Naive thymus-derived CD8-positive, alpha-beta T cell (primary cell): ENCODE measurements at regions not wholly inside any gene's neighbourhood (a gene's known extent, or its start where the extent isn't known, plus 50 kb on each side); places are given as distances from the start of the nearest gene placed in this dataset.

ENCODE experiments used
- ATAC-seq, 2 donors: fragments of 150-1000 bp; cut with Tn5 transposase in 1 of 2; sonication (Bioruptor Pico), chemical (Tn5 transposase) in 1 of 2; 1 replicate in 1 of 2; 2 replicates in 1 of 2; pipeline ENCODE4 v1.10.0; 2021; ENCODE audit warnings: mild to moderate bottlenecking in 2 of 2, moderate library complexity in 2 of 2
- POLR2A ChIA-PET: fragments of 350-600 bp; sonication (Branson Sonifier 250); formaldehyde crosslinking; loops from one replicate; lab custom pipeline; 2021; ENCODE audit warnings: antibody characterized with exemption; lab: Charles Lee
- DNase-seq, 10 donors: peaks; one replicate each; pipeline versions ENCODE4 v3.0.0 to v3.0.0-alpha.2; 2020 to 2022
- H3K27ac Mint-ChIP-seq, 10 donors: one replicate each; pipeline ENCODE4 v1.8.0; 2020 to 2022; ENCODE audit warnings: mild to moderate bottlenecking in 10 of 10, mixed read lengths in 10 of 10, moderate library complexity in 4 of 10, inconsistent platforms in 1 of 10
- H3K27me3 Mint-ChIP-seq, 5 donors: one replicate each; pipeline ENCODE4 v1.8.0; 2021 to 2022; ENCODE audit warnings: mixed read lengths in 5 of 5
- H3K36me3 Mint-ChIP-seq, 3 donors: one replicate each; pipeline ENCODE4 v1.8.0; 2020 to 2022; ENCODE audit warnings: mixed read lengths in 3 of 3, mild to moderate bottlenecking in 2 of 3, inconsistent platforms in 1 of 3
- H3K4me1 Mint-ChIP-seq, 4 donors: one replicate each; pipeline ENCODE4 v1.8.0; 2021 to 2022; ENCODE audit warnings: mixed read lengths in 4 of 4
- H3K4me3 Mint-ChIP-seq, 10 donors: one replicate each; pipeline ENCODE4 v1.8.0; 2020 to 2022; ENCODE audit warnings: mild to moderate bottlenecking in 10 of 10, mixed read lengths in 10 of 10, moderate library complexity in 6 of 10, inconsistent platforms in 1 of 10
- H3K9me3 Mint-ChIP-seq, 9 donors: one replicate each; pipeline ENCODE4 v1.8.0; 2020 to 2022; ENCODE audit warnings: mixed read lengths in 9 of 9, mild to moderate bottlenecking in 3 of 9, inconsistent platforms in 1 of 9, moderate library complexity in 1 of 9

GRCh38 chr6:44535967-44536366 is 148.5 kb downstream of the CDC5L start:
- no peak for ATAC-seq
- H3K9me3 Mint-ChIP-seq: peaks cover 0 to 1% (median 0%) of the 10 kb centered on the region in 9 donors
- no peaks in the 10 kb centered on the region for H3K4me1 Mint-ChIP-seq
- no peak overlapping the region for H3K4me3 Mint-ChIP-seq
- peaks cover 0 to 2% (median 0%) of the 10 kb centered on the region in 5 donors for H3K27me3 Mint-ChIP-seq
- POLR2A ChIA-PET: no interaction called here
- H3K27ac Mint-ChIP-seq: no peak overlapping the region
- DNase-seq: no peak
- H3K36me3 Mint-ChIP-seq: no peaks in the 10 kb centered on the region

GRCh38 chr6:44537306-44538049 is 150.0 kb downstream of the CDC5L start:
- ATAC-seq: no peak
- H3K4me3 Mint-ChIP-seq: no peak overlapping the region
- no peak for DNase-seq
- peaks cover 0 to 1% (median 0%) of the 10 kb centered on the region in 9 donors for H3K9me3 Mint-ChIP-seq
- H3K36me3 Mint-ChIP-seq: no peaks in the 10 kb centered on the region
- POLR2A ChIA-PET: no interaction called here
- peaks cover 0 to 4% (median 0%) of the 10 kb centered on the region in 5 donors for H3K27me3 Mint-ChIP-seq
- H3K27ac Mint-ChIP-seq: no peak overlapping the region
- H3K4me1 Mint-ChIP-seq: no peaks in the 10 kb centered on the region

GRCh38 chr6:44538131-44538806 is 150.8 kb downstream of the CDC5L start:
- ATAC-seq: no peak
- H3K36me3 Mint-ChIP-seq: no peaks in the 10 kb centered on the region
- DNase-seq: peak in 1 of 10 donors; percentile 8
- H3K9me3 Mint-ChIP-seq: peaks cover 0 to 1% (median 0%) of the 10 kb centered on the region in 9 donors
- H3K4me3 Mint-ChIP-seq: no peak overlapping the region
- H3K27ac Mint-ChIP-seq: no peak overlapping the region
- no peaks in the 10 kb centered on the region for H3K4me1 Mint-ChIP-seq
- POLR2A ChIA-PET: no interaction called here
- H3K27me3 Mint-ChIP-seq: peaks cover 0 to 11% (median 0%) of the 10 kb centered on the region in 5 donors

GRCh38 chr6:44538807-44539201 is 151.3 kb downstream of the CDC5L start:
- no peaks in the 10 kb centered on the region for H3K4me1 Mint-ChIP-seq
- no peaks in the 10 kb centered on the region for H3K36me3 Mint-ChIP-seq
- no peak overlapping the region for H3K27ac Mint-ChIP-seq
- DNase-seq (peak in 1 of 10 donors; percentile 10), ATAC-seq (no peak)
- POLR2A ChIA-PET: no interaction called here
- H3K27me3 Mint-ChIP-seq: peaks cover 0 to 11% (median 0%) of the 10 kb centered on the region in 5 donors
- peaks cover 0 to 1% (median 0%) of the 10 kb centered on the region in 9 donors for H3K9me3 Mint-ChIP-seq
- H3K4me3 Mint-ChIP-seq: no peak overlapping the region

DNA sequence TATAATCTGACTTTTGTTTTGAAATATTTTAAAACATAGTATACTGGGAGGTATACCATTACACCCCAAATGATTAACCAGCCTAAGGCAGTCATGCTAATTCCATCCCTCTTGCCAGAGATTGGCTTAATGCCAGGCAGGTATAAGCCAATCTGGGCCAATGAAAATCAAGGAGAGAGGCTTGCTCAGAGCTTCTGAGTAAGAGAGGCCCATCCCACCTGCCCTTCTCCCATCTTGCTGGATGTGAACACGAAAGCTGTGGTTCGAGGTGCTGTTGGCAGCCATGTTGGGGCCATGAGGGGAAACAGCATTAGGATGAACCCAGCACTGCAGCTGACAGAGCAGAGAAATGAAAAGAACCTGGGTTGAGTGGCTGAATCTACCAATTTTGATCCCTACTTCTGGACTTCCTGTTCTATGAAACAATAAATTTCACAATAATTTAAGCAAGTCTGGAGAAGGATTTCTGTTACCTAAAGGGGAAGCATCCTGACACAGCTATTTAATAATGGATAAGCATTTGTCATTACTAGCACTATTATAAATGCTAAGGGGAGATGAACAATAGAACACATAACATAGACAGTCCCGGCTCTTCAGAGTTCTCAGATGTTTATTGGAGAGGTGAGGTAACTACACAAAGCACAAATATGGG is 152.3 kb downstream of the CDC5L start:
- Mint-ChIP-seq H3K9me3 (peaks cover 0 to 1% (median 0%) of the 10 kb centered on the region in 9 donors), H3K27me3 (peaks cover 0 to 11% (median 1%) of the 10 kb centered on the region in 5 donors), H3K4me1 (no peaks in the 10 kb centered on the region), H3K4me3 (no peak overlapping the region), H3K27ac (no peak overlapping the region), H3K36me3 (no peaks in the 10 kb centered on the region)
- DNase-seq (no peak), ATAC-seq (no peak)
- POLR2A ChIA-PET: no interaction called here

- H3K27ac Mint-ChIP-seq: no peak overlapping the region
These were observed 153.4 kb downstream of the CDC5L start for GRCh38 chr6:44540881-44541280.

DNA sequence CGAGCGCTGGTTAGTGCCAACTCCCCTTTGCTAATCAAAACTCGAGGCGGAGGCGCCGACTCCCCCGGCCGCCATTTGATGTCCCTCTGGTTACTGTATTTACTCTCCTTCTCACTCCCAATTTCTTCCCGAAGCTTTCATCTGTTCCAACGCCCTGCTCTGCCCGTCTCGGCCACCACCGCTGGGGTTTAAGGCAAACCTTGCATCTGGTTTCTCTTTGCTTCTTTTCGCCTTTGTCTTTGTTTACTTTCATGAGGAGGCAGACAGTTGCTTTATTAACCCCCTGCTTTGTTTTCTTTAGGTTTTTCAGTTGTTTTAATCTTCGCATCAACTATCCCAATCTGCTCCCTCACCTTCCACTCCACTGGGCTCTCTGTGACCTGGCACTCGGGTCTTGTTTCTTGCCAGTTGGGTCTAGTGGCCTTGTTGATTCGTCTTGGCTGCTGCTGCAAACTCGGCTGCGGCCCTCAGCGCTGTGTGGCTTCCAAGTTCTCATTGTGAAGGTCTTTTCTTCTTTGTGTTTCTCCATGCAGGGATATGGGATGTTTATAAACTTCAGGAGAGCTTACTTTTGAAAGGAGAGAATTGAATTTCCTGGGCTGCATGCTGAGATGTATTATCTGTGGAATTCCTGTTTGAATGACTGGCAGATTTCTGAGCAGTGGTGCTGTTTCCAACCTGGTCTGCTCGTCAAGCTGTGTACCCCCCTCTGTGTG is 155.1 kb downstream of the CDC5L start:
- Mint-ChIP-seq H3K4me1 (no peaks in the 10 kb centered on the region), H3K36me3 (no peaks in the 10 kb centered on the region), H3K27me3 (peaks cover 0 to 11% (median 1%) of the 10 kb centered on the region in 5 donors), H3K27ac (peak overlapping the region in 1 of 10 donors; percentile 35), H3K9me3 (peaks cover 0 to 1% (median 0%) of the 10 kb centered on the region in 9 donors), H3K4me3 (no peak overlapping the region)
- ATAC-seq: no peak
- POLR2A ChIA-PET: no interaction called here
- no peak for DNase-seq

More at GRCh38 chr6:44540881-44541280, 153.4 kb downstream of the CDC5L start:
- no peak overlapping the region for H3K4me3 Mint-ChIP-seq
- H3K36me3 Mint-ChIP-seq: no peaks in the 10 kb centered on the region
- DNase-seq (no peak), ATAC-seq (no peak)
- H3K27me3 Mint-ChIP-seq: peaks cover 0 to 11% (median 1%) of the 10 kb centered on the region in 5 donors
- POLR2A ChIA-PET: no interaction called here
- H3K4me1 Mint-ChIP-seq: no peaks in the 10 kb centered on the region
- H3K9me3 Mint-ChIP-seq: peaks cover 0 to 1% (median 0%) of the 10 kb centered on the region in 9 donors

DNA sequence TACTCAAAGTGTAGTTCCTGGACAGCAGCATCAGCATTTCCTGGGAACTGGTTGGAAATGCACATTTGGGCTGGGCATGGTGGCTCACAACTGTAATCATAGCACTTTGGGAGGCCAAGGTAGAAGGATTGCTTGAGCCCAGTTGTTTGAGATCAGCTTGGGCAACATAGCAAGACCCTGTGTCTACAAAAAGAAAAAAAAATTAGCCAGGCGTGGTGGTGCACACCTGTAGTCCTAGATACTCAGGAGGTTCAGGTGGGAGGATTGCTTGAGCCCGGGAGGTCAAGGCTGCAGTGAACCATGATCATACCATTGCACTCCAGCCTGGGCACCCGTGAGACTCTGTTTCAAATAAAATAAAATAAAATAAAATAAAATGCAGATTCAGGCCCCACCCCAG is 156.2 kb downstream of the CDC5L start:
- Mint-ChIP-seq H3K27ac (no peak overlapping the region), H3K4me3 (no peak overlapping the region), H3K27me3 (peaks cover 0 to 11% (median 1%) of the 10 kb centered on the region in 5 donors), H3K36me3 (no peaks in the 10 kb centered on the region), H3K9me3 (peaks cover 0 to 1% (median 0%) of the 10 kb centered on the region in 9 donors), H3K4me1 (no peaks in the 10 kb centered on the region)
- POLR2A ChIA-PET: no interaction called here
- ATAC-seq (no peak), DNase-seq (no peak)

- no peak overlapping the region for H3K4me3 Mint-ChIP-seq
- no peaks in the 10 kb centered on the region for H3K36me3 Mint-ChIP-seq
- H3K27me3 Mint-ChIP-seq: peaks cover 0 to 11% (median 1%) of the 10 kb centered on the region in 5 donors
- ATAC-seq (no peak), DNase-seq (no peak)
- peaks cover 0 to 1% (median 0%) of the 10 kb centered on the region in 9 donors for H3K9me3 Mint-ChIP-seq
- no peak overlapping the region for H3K27ac Mint-ChIP-seq
- H3K4me1 Mint-ChIP-seq: no peaks in the 10 kb centered on the region
- POLR2A ChIA-PET: no interaction called here
These were observed 157.7 kb downstream of the CDC5L start for GRCh38 chr6:44545224-44545623.

DNA sequence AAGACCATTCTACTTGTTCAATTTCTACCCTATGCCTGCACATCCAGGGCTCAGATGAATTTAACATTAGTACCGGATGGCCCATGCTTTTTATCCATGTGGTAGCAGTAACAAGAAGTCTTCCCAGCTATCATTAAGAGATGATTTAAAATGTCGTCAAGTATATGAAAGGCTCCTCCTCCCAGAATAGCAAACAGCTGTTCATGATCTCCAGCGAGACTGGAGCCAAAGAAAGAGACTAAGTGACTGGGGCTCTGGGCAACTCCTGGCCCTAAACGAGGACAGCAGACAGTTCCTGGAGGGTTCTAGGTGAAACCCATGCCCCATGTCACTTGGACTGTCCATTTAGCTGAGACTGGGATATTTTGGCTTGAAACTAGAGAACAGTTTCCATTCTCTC is 160.8 kb downstream of the CDC5L start:
- peaks cover 0 to 5% (median 2%) of the 10 kb centered on the region in 5 donors for H3K27me3 Mint-ChIP-seq
- no peaks in the 10 kb centered on the region for H3K36me3 Mint-ChIP-seq
- H3K27ac Mint-ChIP-seq: no peak overlapping the region
- no peaks in the 10 kb centered on the region for H3K9me3 Mint-ChIP-seq
- H3K4me3 Mint-ChIP-seq: no peak overlapping the region
- H3K4me1 Mint-ChIP-seq: no peaks in the 10 kb centered on the region
- DNase-seq (no peak), ATAC-seq (no peak)
- POLR2A ChIA-PET: no interaction called here

DNA sequence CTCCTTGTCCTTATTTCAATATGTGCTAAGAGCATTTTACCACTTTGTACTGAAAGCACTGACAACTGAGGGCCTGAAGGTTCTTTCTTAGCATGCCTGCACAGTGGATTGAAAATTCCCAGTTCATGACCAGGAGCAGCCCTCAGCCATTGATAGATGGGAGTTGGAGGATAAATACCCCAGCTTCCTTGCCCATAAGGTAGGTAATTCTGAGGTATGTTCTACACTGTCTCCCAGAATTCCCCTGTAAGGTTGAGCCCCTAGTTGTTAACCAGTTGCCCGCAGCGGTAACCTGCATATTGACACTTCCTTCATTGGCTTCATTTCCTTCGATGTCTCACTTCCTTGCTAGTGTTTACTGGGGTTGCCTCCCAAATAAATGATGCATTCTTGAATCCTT is 162.0 kb downstream of the CDC5L start:
- ATAC-seq (no peak), DNase-seq (no peak)
- POLR2A ChIA-PET: no interaction called here
- no peak overlapping the region for H3K27ac Mint-ChIP-seq
- no peaks in the 10 kb centered on the region for H3K9me3 Mint-ChIP-seq
- H3K27me3 Mint-ChIP-seq: peaks cover 0 to 5% (median 0%) of the 10 kb centered on the region in 5 donors
- no peaks in the 10 kb centered on the region for H3K36me3 Mint-ChIP-seq
- no peak overlapping the region for H3K4me3 Mint-ChIP-seq
- H3K4me1 Mint-ChIP-seq: no peaks in the 10 kb centered on the region

DNA sequence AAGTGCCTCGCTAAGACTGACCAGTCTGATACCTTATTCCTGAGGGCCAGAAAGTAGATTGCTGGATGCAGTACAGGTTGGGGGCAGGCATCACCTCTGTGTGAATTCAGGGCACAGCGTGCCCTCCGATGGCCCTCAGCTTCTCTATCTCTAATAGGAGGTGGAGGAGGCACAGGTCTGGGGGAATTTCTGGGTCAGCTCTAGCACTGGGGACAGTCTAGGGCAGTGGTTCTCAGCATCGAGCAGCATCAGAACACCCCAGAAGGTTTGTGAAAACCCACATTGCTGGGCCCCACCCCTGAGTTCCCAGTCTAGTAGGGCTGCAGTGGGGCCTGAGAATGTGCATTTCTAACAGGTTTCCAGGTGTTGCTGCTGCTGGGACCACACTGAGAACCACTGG is 166.7 kb downstream of the CDC5L start:
- no peaks in the 10 kb centered on the region for H3K4me1 Mint-ChIP-seq
- POLR2A ChIA-PET: no interaction called here
- no peaks in the 10 kb centered on the region for H3K36me3 Mint-ChIP-seq
- no peak for ATAC-seq
- H3K9me3 Mint-ChIP-seq: no peaks in the 10 kb centered on the region
- H3K27ac Mint-ChIP-seq: no peak overlapping the region
- DNase-seq: peak in 1 of 10 donors; percentile 19
- H3K27me3 Mint-ChIP-seq: peaks cover 7 to 18% (median 14%) of the 10 kb centered on the region in 5 donors
- H3K4me3 Mint-ChIP-seq: no peak overlapping the region
